ENCODE measurements at regions not wholly inside any gene's neighbourhood (a gene's known extent, or its start where the extent isn't known, plus 50 kb on each side); places are given as distances from the start of the nearest gene placed in this dataset.

DNA sequence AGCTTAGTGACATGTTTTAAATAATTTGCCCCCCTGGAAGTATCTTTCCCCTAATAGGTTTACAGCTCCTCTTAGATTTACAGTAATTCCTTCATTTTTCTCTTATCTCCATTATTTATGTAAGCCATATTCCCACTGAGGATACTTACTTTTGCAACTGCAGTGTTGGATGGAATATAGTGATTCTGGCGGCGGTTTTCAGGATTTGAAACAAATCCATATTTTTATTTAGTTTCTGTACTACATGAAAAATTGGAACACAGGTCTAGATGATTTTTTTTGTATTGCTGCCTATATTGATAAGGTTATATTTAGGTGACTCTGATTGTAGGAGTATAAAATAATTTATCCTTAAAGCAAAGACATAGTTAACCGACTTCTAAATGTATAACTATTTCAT is 391.6 kb upstream of the SUCLG2 start (continued):
- no peak for TF ChIP-seq KDM1A (IDR thresholded peaks at IDR 0.05; ENCODE audit: borderline replicate concordance, low read length)

DNA sequence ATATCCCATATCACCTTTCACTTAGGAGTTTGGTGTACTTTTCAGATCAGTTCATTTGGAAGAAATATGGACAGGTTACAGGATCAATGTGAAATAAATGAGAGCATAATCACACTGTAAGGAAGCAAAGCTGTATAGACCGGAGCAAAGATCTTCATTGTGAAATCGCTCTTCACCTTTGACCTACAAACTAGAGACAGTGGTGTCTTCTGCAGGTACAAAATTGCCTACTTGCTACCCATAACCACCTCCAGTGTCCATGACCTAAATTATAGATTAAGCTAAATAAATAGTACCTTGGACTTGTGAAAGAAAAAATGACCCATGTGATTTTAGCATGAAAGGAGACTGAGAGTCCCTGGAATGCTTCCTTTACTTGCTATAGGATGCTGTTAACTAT is 379.5 kb upstream of the SUCLG2 start:
- no peaks in the 10 kb centered on the region for H3K79me1 ChIP-seq (ENCODE audit: low read depth, low read length)
- no peaks in the 10 kb centered on the region for H3K79me2 ChIP-seq (ENCODE audit: control insufficient read depth in 1 of 2, insufficient read depth in 2 of 2, low read length in 2 of 2)
- no peak overlapping the region for H3K56ac ChIP-seq (replicated peaks; ENCODE audit: insufficient read length, low read depth, low read length)
- no peak overlapping the region for H3K4me2 ChIP-seq (ENCODE audit: insufficient read depth in 1 of 2, low read depth in 2 of 2, low read length in 2 of 2)
- H3K14ac ChIP-seq (ENCODE audit: insufficient read length), result no peak overlapping the region
- no peak overlapping the region for H3K23ac ChIP-seq (ENCODE audit: insufficient read length)
- ChIA-PET POLR2A (ENCODE audit: partially characterized antibody) (no interaction called here), CTCF (ENCODE audit: partially characterized antibody) (interaction anchor here (0.6 kb wide), 1 partner anchor 12 kb away, joined by 3 read pairs; no protein-coding TSS in a partner anchor)
- H4K91ac ChIP-seq (replicated peaks; ENCODE audit: insufficient read length, low read length), result no peak overlapping the region
- H3K23me2 ChIP-seq (ENCODE audit: low read depth, low read length), result no peaks in the 10 kb centered on the region
- H2BK5ac ChIP-seq (ENCODE audit: low read depth, low read length), result no peak overlapping the region
- WGBS, 2 experiments (ENCODE audit: extremely low coverage in 1 of 2, insufficient coverage in 1 of 2, insufficient read length in 1 of 2, insufficient replicate concordance in 2 of 2, low coverage in 1 of 2, low lambda C conversion rate in 2 of 2, missing lambda C conversion rate in 1 of 2), result 91% methylated on average over 2 of the region's 2 CpGs; no CpG with 5 or more reads in 1 of the 2 experiments
- no peaks in the 10 kb centered on the region for H3K27me3 ChIP-seq (replicated peaks in 1 of 4; ENCODE audit: control insufficient read depth in 3 of 4, extremely low read depth in 1 of 4, insufficient read depth in 3 of 4, low read length in 3 of 4)
- H4K5ac ChIP-seq (ENCODE audit: insufficient read length, low read depth, low read length), result no peak overlapping the region
- H3K27ac ChIP-seq (ENCODE audit: low read depth, low read length), result no peak overlapping the region
- H3K18ac ChIP-seq (ENCODE audit: extremely low read depth, low read length), result no peak overlapping the region
- H2AK5ac ChIP-seq (ENCODE audit: low read depth, low read length), result no peak overlapping the region
- no peak overlapping the region for H3K4ac ChIP-seq (replicated peaks; ENCODE audit: insufficient read length, low read depth, low read length)
- H3K9me3 ChIP-seq (ENCODE audit: insufficient read depth in 2 of 2, low read depth in 1 of 2, low read length in 1 of 2), result no peaks in the 10 kb centered on the region
- H4K8ac ChIP-seq (ENCODE audit: extremely low read depth, insufficient read depth, low read length), result no peak overlapping the region
- no peak overlapping the region for H3K9ac ChIP-seq (replicated peaks in 1 of 4; ENCODE audit: extremely low read depth in 1 of 4, low read depth in 3 of 4, low read length in 3 of 4)
- no peak for FAIRE-seq
- H2BK15ac ChIP-seq (ENCODE audit: low read length), result no peak overlapping the region
- no peak overlapping the region for H2BK12ac ChIP-seq (ENCODE audit: low read depth, low read length)
- no peak overlapping the region for H3K4me3 ChIP-seq (ENCODE audit: extremely low read depth in 1 of 4, insufficient read depth in 2 of 4, low read depth in 3 of 4, low read length in 4 of 4)
- no peaks in the 10 kb centered on the region for H3K4me1 ChIP-seq (replicated peaks in 1 of 4; ENCODE audit: control insufficient read depth in 3 of 4, insufficient read depth in 4 of 4, low read length in 3 of 4)
- no peaks in the 10 kb centered on the region for H4K20me1 ChIP-seq (replicated peaks in 1 of 2; ENCODE audit: control insufficient read depth in 1 of 2, insufficient read depth in 2 of 2, low read length in 2 of 2)
- DNase-seq (ENCODE audit: low read depth in 1 of 2, low spot score in 2 of 2), result no peak
- H2AFZ ChIP-seq (ENCODE audit: low read length), result no peak overlapping the region
- no peaks in the 10 kb centered on the region for H3K36me3 ChIP-seq (ENCODE audit: control insufficient read depth in 2 of 4, insufficient read depth in 4 of 4, low read length in 3 of 4)
- H2BK20ac ChIP-seq (ENCODE audit: low read length), result no peak overlapping the region
- H2BK120ac ChIP-seq (replicated peaks; ENCODE audit: low read depth, low read length), result no peak overlapping the region
- TF ChIP-seq BRCA1 (IDR thresholded peaks at IDR 0.05; ENCODE audit: low read depth, low read length) (no peak), ZNF274 (IDR thresholded peaks at IDR 0.05; ENCODE audit: borderline replicate concordance, extremely low read depth, low read length) (no peak), RFX5 (IDR thresholded peaks at IDR 0.05; ENCODE audit: borderline replicate concordance, low read depth, low read length) (no peak), SP1 (IDR thresholded peaks at IDR 0.05; ENCODE audit: low read depth, low read length) (no peak), KDM4A (IDR thresholded peaks at IDR 0.05; ENCODE audit: low read depth, low read length, severe bottlenecking) (no peak), CBX5 (IDR thresholded peaks at IDR 0.05; ENCODE audit: low read depth, low read length) (no peak), CTBP2 (IDR thresholded peaks at IDR 0.05; ENCODE audit: borderline replicate concordance, insufficient read depth, insufficient read length, low read length) (no peak), RBBP5 (IDR thresholded peaks at IDR 0.05; ENCODE audit: borderline replicate concordance, low read depth, low read length) (no peak), SP2 (IDR thresholded peaks at IDR 0.05; ENCODE audit: low read length) (no peak), EP300 (IDR thresholded peaks at IDR 0.05; ENCODE audit: borderline replicate concordance in 1 of 2, low read depth in 2 of 2, low read length in 2 of 2) (no peak), CBX8 (IDR thresholded peaks at IDR 0.05; ENCODE audit: borderline replicate concordance, low read depth, low read length) (no peak), KDM5A (IDR thresholded peaks at IDR 0.05; ENCODE audit: low read length) (no peak)
